HCT116 (cell line): ENCODE measurements at regions not wholly inside any gene's neighbourhood (a gene's known extent, or its start where the extent isn't known, plus 50 kb on each side); places are given as distances from the start of the nearest gene placed in this dataset.
"Not testable (repeated sequence)": the region's sequence is repeated elsewhere in the genome, so short reads cannot be mapped to it uniquely, and the experiment has no call there.

Experiments used
- CTCF ChIP-seq, 3 experiments: fragments of 200-600 bp in 1 of 3; sonication (generic) in 1 of 3; IDR thresholded peaks in 2 of 3; conservative IDR thresholded peaks in 1 of 3; 2 replicates each; pipeline ENCODE4 v1.5.1; 2012 to 2017; ENCODE audit warnings: low read depth in 2 of 3, low read length in 2 of 3, antibody characterized with exemption in 1 of 3, borderline replicate concordance in 1 of 3, control low read depth in 1 of 3, mild to moderate bottlenecking in 1 of 3, mixed read lengths in 1 of 3, mixed run types in 1 of 3, moderate library complexity in 1 of 3; ENCODE audit not compliant: insufficient read depth in 1 of 3
- EGR1 ChIP-seq: IDR thresholded peaks from 2 replicates; pipeline ENCODE4 v1.6.1; 2012; ENCODE audit warnings: low read depth
- EZH2 ChIP-seq: fragments of 200-600 bp; sonication (generic); IDR thresholded peaks from 2 replicates; pipeline ENCODE4 v1.6.1; 2017; ENCODE audit warnings: antibody characterized with exemption, mixed run types
- JUND ChIP-seq: IDR thresholded peaks from 2 replicates; pipeline ENCODE4 v1.6.1; 2012
- POLR2A ChIP-seq: IDR thresholded peaks from 2 replicates; pipeline ENCODE4 v1.7.0; 2011; ENCODE audit warnings: borderline replicate concordance; ENCODE audit not compliant: insufficient read depth, insufficient read length; ENCODE audit errors: extremely low read depth
- POLR2AphosphoS5 ChIP-seq: IDR thresholded peaks from 2 replicates; pipeline ENCODE4 v1.6.1; 2011; ENCODE audit warnings: mild to moderate bottlenecking, low read depth, low read length, moderate library complexity
- REST ChIP-seq: IDR thresholded peaks from 2 replicates; pipeline ENCODE4 v1.6.1; 2012; ENCODE audit warnings: low read depth
- SIN3A ChIP-seq: IDR thresholded peaks from 2 replicates; pipeline ENCODE4 v1.6.1; 2012; ENCODE audit warnings: low read depth

- TF ChIP-seq CTCF (IDR thresholded peaks at IDR 0.05 in 2 of 3, conservative IDR thresholded peaks at IDR 0.05 in 1 of 3; ENCODE audit: borderline replicate concordance in 1 of 3, insufficient read depth in 1 of 3, low read depth in 2 of 3, low read length in 2 of 3); EZH2; JUND; REST; POLR2A; POLR2AphosphoS5; EGR1; SIN3A: not testable (repeated sequence)
These were observed 953.2 kb downstream of the STIM2 start for GRCh38 chr4:27813699-27814425.
